Stimulated activated CD8-positive, alpha-beta memory T cell treated with anti-CD3 and anti-CD28 coated beads, Interleukin-15, amount 100 ng/mL, for 4 hours (primary cell): ENCODE measurements at regions not wholly inside any gene's neighbourhood (a gene's known extent, or its start where the extent isn't known, plus 50 kb on each side); places are given as distances from the start of the nearest gene placed in this dataset.

ENCODE experiments used
- DNase-seq, 2 donors: peaks; one replicate each; pipeline ENCODE4 v3.0.0-alpha.2; 2020; ENCODE audit warnings: low read depth in 2 of 2

DNA sequence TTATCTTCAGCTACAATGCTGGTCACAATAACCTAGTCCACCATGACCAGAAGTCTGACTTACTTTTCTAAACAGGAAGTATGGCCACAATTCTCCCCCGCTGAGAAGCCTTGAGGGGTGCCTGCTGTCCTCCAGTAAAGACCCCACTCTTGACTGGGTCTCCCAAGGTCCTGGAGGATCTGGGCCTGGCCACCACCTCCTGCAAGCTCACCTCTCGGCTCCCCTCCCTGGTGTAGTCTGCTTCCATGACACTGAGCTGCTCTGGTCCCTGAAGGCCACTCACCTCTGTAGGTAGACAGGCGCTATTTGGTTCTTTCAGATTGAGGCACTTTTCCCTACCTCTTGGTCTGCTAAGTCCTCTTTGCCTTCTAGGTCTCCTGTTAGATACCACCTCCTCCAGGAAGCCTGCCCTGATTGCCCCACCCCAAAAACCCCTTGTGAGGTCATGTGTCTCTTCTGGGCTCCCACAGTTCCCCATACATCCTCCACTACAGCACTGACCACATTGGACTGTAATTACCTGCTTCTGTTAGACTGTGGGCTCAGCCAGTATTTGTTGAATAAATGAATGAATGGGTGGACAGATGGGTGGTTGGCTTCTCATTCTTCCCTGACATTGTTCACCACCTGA, 62.6 kb upstream of the IER5L start:
- no peak for DNase-seq

- DNase-seq = no peak
Measured at GRCh38 chr9:129239946-129240490, 62.0 kb upstream of the IER5L start.

GRCh38 chr9:129237803-129238202, 59.7 kb upstream of the IER5L start:
- no peak for DNase-seq

DNA sequence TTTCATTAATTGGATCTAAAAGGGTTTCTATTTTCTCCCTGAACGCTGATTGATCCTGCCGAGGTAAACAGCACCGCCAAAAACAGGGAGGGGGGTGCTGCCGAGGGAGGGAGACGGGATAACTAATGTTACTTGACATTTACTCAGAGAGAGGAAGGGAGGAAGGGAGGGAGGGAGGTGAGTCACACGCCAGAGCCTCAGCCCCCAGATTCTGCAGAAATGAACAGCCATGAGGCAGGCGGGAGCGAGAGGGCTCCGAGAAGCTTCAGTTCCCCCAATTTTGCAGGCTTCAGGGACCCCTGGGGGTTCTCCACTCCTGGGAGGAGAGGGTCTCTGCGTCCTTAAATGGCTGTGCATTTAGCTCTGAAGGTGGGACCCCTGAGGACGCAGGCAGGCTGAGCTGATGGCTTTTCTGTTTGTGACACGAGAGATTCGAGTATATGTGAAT, 59.1 kb upstream of the IER5L start:
- peak; percentile 38 to 51 for DNase-seq

DNA sequence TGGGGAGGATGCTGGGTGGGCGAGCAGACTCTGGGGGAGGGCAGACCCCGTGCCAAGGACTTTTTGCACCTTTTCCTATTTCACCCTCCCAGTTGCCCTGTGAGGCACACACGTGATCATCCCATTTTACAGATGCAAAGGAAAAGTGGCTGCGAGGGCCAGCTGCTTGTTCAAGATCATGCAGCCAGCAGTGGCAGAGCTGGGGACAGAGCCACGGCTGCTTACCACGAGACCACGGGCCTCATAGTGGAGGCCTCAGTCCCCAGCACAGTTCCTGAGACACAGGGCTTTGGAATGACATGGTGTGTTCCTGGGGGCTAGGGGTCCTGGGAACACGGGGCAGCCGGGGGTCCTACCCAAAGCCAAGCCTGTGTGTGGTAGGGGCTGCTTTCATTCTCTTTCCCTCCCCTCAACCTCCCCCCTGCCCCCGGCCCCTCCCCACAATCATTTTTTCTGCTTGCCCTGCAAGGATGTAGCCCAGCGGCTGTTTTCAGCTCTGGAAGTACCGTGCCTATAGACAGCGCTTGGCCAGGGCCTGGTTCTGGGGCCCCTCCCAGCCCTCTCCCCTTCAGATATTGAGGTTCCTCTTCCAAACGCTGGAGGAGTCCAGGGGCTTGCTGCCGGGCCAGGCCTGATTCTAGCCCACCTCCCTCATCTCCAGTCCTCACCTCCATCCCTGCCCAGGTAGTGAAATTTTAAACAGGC, 58.5 kb upstream of the IER5L start:
- DNase-seq = no peak

- no peak for DNase-seq
Measured at GRCh38 chr9:129235931-129236331, 57.9 kb upstream of the IER5L start.

GRCh38 chr9:129235041-129235930, 57.2 kb upstream of the IER5L start:
- DNase-seq = no peak

DNA sequence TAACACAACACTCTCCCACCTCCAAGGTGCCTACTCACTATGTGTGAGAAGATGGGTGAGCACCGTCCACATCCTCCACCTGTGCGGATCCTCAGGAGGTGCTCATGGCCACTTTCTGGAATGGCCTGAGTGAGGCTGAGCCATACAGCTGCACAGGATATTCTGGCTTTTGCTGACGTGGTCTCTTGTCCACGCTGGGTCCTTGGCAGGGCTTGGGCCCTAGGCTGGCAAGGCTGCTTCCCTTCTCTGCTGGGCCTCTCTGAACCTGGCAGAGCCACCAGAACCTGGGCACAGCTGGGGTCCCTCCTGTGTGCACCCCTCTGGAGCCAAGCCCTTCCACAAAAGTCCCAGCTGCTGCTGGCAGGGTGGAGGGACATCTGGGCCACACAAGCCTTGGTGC, 56.4 kb upstream of the IER5L start:
- DNase-seq = no peak

DNA sequence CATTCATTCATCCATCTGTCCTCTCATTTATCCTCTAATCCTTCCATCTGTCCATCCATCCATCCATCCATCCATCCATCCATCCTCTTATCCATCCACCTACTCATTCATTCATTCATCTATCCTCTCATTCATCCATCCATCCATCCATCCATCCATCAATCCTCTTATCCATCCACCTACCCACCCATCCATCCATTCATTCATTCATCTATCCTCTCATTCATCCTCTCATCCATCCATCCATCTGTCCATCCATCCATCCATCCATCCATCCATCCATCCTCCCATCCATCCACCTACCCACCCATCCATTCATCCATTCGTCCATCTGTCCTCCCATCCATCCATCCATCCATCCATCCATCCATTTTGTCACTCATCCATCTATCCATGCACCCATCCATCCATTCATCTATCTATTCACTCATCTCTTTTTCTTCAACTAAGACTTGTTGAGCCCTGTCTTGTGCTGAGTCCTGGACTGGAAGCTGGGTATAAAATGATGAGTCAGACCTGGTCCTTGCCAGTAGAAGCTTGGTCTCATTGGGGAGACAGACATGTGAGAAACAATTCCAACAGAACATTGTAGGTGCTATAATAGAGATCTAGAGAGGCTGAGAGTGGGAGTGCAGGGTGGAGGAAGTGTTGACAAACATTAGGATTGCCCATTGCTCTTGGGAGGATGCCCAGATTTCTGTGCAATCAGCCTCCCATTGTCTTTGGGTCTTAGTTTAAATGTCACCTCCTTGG, 55.0 kb upstream of the IER5L start:
- DNase-seq = no peak

DNA sequence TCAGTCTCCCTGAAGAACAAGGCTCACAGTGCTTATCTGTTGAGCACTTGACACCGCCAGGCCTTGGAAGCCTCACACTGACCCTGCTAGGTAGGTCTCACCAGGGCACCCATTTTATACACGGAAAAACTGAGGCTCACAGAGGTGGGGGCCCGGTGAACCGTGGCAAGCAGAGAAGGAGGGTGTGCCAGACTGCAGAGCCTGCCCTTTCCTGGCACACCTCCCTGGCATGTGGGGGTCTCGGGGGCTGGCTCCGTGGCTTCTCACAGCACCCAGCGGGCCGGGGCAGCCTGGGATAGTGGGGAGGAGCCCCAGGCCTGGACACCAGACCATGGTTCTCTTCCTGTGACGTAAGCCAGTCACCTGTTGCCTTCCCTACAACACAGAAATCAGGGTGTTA, 53.7 kb upstream of the IER5L start:
- no peak for DNase-seq

DNA sequence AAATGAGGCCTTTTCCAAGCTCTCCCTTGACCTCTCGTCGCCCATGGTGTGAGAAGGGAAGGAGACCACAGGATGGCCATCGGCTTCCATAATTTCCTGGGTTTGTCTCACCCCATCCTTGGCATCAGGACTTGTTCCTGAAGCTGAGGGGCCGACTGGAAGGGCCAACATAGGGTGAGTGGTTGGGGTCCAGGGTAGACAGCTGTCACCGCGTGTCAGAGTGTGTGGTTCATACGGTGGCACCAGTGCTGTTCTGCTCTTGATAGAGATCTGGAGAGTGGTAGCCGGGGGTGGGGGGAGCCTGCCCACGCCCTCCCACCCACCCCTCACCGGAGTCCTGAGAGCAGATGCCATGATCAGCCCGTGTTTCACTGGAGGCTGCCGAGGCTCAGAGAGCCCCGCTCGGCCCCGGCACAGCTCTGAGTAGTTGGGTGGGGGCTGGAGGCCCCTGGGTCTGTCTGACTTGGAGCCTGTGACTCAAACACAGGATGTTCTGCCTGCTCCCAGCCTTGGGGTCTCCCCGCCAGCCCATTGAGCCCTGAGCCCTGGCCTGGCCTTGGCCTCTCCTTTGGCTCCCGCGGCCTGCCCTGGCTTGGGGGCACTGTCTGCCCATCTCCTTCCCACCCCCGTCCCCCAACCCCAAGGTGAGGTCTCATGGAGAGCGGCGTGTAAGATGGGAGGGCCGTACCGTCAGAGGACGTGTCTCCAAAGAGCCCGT, 53.1 kb upstream of the IER5L start:
- DNase-seq = no peak

DNA sequence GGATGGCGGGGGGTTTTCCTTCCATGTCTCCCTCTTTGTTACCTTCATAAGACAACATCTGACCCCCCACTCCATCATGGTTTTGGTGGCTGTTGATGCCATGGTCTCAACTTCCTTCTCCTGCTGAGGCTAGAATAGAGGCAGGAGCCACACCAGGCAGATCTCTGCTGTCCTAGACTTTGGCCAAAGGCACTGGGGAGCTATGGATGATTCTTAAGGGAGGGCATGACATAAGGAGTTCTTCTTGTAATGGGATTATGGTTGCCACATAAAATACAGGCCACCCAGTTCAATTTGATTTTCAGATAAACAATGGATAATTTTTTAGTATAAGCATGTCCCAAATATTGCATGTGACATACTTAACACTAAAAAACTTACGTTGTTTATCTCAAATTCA, 52.2 kb upstream of the IER5L start:
- DNase-seq = no peak
